HCT116 (cell line): ENCODE measurements at regions not wholly inside any gene's neighbourhood (a gene's known extent, or its start where the extent isn't known, plus 50 kb on each side); places are given as distances from the start of the nearest gene placed in this dataset.

Experiments used
- ATAC-seq: fragments of 200-7000 bp; cut with Tn5 transposase; 2 replicates; pipeline ENCODE4 v1.9.1; 2020; ENCODE audit warnings: mild to moderate bottlenecking, moderate library complexity
- BruUV-seq: library from RNA; stranded (reverse); fragments of 400-500 nt; replicated peaks from 2 replicates; lab custom pipeline; 2021; lab: Mats Ljungman, UMichigan
- CTCF ChIA-PET: fragments of 300-600 bp; sonication (Branson Sonifier 250); formaldehyde crosslinking; loops from one replicate; lab custom pipeline; 2021; ENCODE audit warnings: antibody characterized with exemption; lab: Charles Lee
- POLR2A ChIA-PET: fragments of 300-600, 350-600 bp; sonication (Branson Sonifier 250); formaldehyde crosslinking; loops from one replicate; lab custom pipeline; 2021; ENCODE audit warnings: antibody characterized with exemption; lab: Charles Lee
- RAD21 ChIA-PET, 2 experiments: fragments of 300-600 bp; sonication (Branson Sonifier 250); formaldehyde crosslinking; loops; one replicate each; lab custom pipeline; 2023; ENCODE audit warnings: low total read pairs in 2 of 2; ENCODE audit not compliant: uncharacterized antibody in 2 of 2, unreplicated experiment in 2 of 2, low non-redundant PET in 1 of 2; lab: Charles Lee
- DNase-seq: peaks from one replicate; pipeline ENCODE4 v3.0.0-alpha.2; 2010; ENCODE audit warnings: low read depth, low spot score
- H2AFZ ChIP-seq: fragments of 200-600 bp; shearing (Covaris generic), sonication (generic); 2 replicates; pipeline ENCODE4 v1.6.1; 2017; ENCODE audit warnings: low read depth, mixed run types, mixed read lengths, antibody characterized with exemption, low read length; ENCODE audit not compliant: poor library complexity, severe bottlenecking
- H3K27ac ChIP-seq: 2 replicates; pipeline ENCODE4 v1.5.1; 2012; ENCODE audit warnings: low read depth, low read length
- H3K27me3 ChIP-seq: fragments of 200-600 bp; sonication (generic); 2 replicates; pipeline ENCODE4 v1.6.1; 2016; ENCODE audit warnings: mixed run types, low read length, mixed read lengths; ENCODE audit not compliant: insufficient read depth
- H3K36me3 ChIP-seq, 2 experiments: fragments of 200-500 bp in 1 of 2; fragments of 200-600 bp in 1 of 2; sonication (Bioruptor generic) in 1 of 2; sonication (generic) in 1 of 2; 2 replicates each; pipeline versions ENCODE4 v1.5.1 to v1.6.1; 2014 to 2016; ENCODE audit warnings: low read length in 2 of 2, inconsistent platforms in 1 of 2, mixed read lengths in 1 of 2, mixed run types in 1 of 2; ENCODE audit not compliant: insufficient read depth in 2 of 2, control insufficient read depth in 1 of 2
- H3K4me1 ChIP-seq, 2 experiments: fragments of 200-600 bp in 1 of 2; sonication (generic) in 1 of 2; 2 replicates each; pipeline versions ENCODE4 v1.5.1 to v1.6.1; 2012 to 2017; ENCODE audit warnings: low read length in 2 of 2, inconsistent platforms in 1 of 2, mild to moderate bottlenecking in 1 of 2, mixed read lengths in 1 of 2, mixed run types in 1 of 2, moderate library complexity in 1 of 2; ENCODE audit not compliant: insufficient read depth in 2 of 2, control insufficient read depth in 1 of 2
- H3K4me2 ChIP-seq: fragments of 200-600 bp; sonication (generic); 2 replicates; pipeline ENCODE4 v1.6.1; 2017; ENCODE audit warnings: mixed run types, low read length, mixed read lengths
- H3K4me3 ChIP-seq, 2 experiments: fragments of 200-600 bp in 1 of 2; sonication (generic) in 1 of 2; replicated peaks in 1 of 2; 2 replicates each; pipeline ENCODE4 v1.5.1; 2011 to 2016; ENCODE audit warnings: low read length in 2 of 2, control low read depth in 1 of 2, low read depth in 1 of 2, mild to moderate bottlenecking in 1 of 2, mixed read lengths in 1 of 2, mixed run types in 1 of 2
- H3K79me2 ChIP-seq: fragments of 200-600 bp; sonication (generic); 2 replicates; pipeline ENCODE4 v1.6.1; 2017; ENCODE audit warnings: mild to moderate bottlenecking, mixed run types, low read length, moderate library complexity, mixed read lengths; ENCODE audit not compliant: insufficient read depth
- H3K9ac ChIP-seq: fragments of 200-600 bp; sonication (generic); 2 replicates; pipeline ENCODE4 v1.6.1; 2016; ENCODE audit warnings: low read length, mixed read lengths
- H3K9me2 ChIP-seq: fragments of 200-600 bp; sonication (generic), shearing (Covaris generic); 2 replicates; pipeline ENCODE4 v1.6.1; 2017; ENCODE audit warnings: mixed run types, mild to moderate bottlenecking, moderate library complexity; ENCODE audit not compliant: insufficient read depth
- H3K9me3 ChIP-seq, 2 experiments: fragments of 200-500 bp in 1 of 2; fragments of 200-600 bp in 1 of 2; sonication (Bioruptor generic) in 1 of 2; sonication (generic) in 1 of 2; 2 replicates each; pipeline ENCODE4 v1.6.1; 2014 to 2017; ENCODE audit warnings: low read length in 2 of 2, mixed read lengths in 2 of 2, inconsistent platforms in 1 of 2, low read depth in 1 of 2, mild to moderate bottlenecking in 1 of 2, mixed run types in 1 of 2, moderate library complexity in 1 of 2; ENCODE audit not compliant: control insufficient read depth in 1 of 2, insufficient read depth in 1 of 2
- H4K20me1 ChIP-seq: fragments of 200-600 bp; sonication (generic), shearing (Covaris generic); 2 replicates; pipeline ENCODE4 v1.6.1; 2017; ENCODE audit warnings: mixed run types, mild to moderate bottlenecking, moderate library complexity; ENCODE audit not compliant: insufficient read depth
- RAD21 ChIP-seq: IDR thresholded peaks from 2 replicates; pipeline ENCODE4 v1.6.1; 2012; ENCODE audit warnings: low read depth, mild to moderate bottlenecking
- ZBTB33 ChIP-seq: IDR thresholded peaks from 2 replicates; pipeline ENCODE4 v1.6.1; 2011; ENCODE audit warnings: mild to moderate bottlenecking, low read length, moderate library complexity; ENCODE audit not compliant: insufficient replicate concordance; ENCODE audit errors: extremely low read depth
- intact Hi-C: fragments of 100-400 bp; cut with micrococcal nuclease; formaldehyde crosslinking; loops from 2 replicates; pipeline ENCODE4 v1.10.0; 2022
- TF ChIP-seq, protein P1 (sequence below), 3 experiments: fragments of 200-600 bp in 1 of 3; sonication (generic) in 1 of 3; IDR thresholded peaks in 2 of 3; conservative IDR thresholded peaks in 1 of 3; 2 replicates each; pipeline ENCODE4 v1.5.1; 2012 to 2017; ENCODE audit warnings: low read depth in 2 of 3, low read length in 2 of 3, antibody characterized with exemption in 1 of 3, borderline replicate concordance in 1 of 3, control low read depth in 1 of 3, mild to moderate bottlenecking in 1 of 3, mixed read lengths in 1 of 3, mixed run types in 1 of 3, moderate library complexity in 1 of 3; ENCODE audit not compliant: insufficient read depth in 1 of 3
- TF ChIP-seq, protein P2 (sequence below): IDR thresholded peaks from 2 replicates; pipeline ENCODE4 v1.6.1; 2012

DNA sequence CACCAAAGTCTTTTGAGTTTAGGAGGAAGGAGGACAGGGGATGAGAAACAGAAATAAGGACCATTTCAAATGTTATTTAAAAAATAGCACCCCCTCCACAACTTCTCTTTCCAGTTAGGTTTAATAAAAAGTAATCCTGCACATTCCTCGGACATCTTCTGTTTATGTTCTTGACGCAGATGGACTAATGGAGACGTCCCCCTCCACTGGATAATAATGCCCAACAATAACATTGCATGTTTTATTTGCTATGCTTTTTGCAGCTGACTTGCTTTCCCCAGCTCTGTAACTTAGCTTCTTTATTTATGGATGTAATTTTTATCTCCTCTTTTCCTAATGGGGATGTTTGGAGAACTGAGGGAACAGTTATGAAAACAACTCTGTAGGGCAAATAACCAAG, 89.5 kb downstream of the MAT2B start:
- H3K9ac ChIP-seq = no peak overlapping the region
- CTCF ChIA-PET = no interaction called here
- no peaks in the 10 kb centered on the region for H3K9me2 ChIP-seq
- RAD21 ChIA-PET = interaction anchor here in 1 of 2 experiments (0.6 kb wide), 1 partner anchor 74 kb away, joined by 3 read pairs; no protein-coding TSS in a partner anchor
- H3K79me2 ChIP-seq = no peaks in the 10 kb centered on the region
- no peaks in the 10 kb centered on the region for H3K36me3 ChIP-seq
- H3K4me3 ChIP-seq = no peak overlapping the region
- TF ChIP-seq, protein P1, sequence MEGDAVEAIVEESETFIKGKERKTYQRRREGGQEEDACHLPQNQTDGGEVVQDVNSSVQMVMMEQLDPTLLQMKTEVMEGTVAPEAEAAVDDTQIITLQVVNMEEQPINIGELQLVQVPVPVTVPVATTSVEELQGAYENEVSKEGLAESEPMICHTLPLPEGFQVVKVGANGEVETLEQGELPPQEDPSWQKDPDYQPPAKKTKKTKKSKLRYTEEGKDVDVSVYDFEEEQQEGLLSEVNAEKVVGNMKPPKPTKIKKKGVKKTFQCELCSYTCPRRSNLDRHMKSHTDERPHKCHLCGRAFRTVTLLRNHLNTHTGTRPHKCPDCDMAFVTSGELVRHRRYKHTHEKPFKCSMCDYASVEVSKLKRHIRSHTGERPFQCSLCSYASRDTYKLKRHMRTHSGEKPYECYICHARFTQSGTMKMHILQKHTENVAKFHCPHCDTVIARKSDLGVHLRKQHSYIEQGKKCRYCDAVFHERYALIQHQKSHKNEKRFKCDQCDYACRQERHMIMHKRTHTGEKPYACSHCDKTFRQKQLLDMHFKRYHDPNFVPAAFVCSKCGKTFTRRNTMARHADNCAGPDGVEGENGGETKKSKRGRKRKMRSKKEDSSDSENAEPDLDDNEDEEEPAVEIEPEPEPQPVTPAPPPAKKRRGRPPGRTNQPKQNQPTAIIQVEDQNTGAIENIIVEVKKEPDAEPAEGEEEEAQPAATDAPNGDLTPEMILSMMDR (IDR thresholded peaks at IDR 0.05 in 2 of 3, conservative IDR thresholded peaks at IDR 0.05 in 1 of 3; ENCODE audit: borderline replicate concordance in 1 of 3, insufficient read depth in 1 of 3, low read depth in 2 of 3, low read length in 2 of 3) = no peak
- TF ChIP-seq, protein P2, sequence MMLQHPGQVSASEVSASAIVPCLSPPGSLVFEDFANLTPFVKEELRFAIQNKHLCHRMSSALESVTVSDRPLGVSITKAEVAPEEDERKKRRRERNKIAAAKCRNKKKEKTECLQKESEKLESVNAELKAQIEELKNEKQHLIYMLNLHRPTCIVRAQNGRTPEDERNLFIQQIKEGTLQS = no peak
- no peaks in the 10 kb centered on the region for H4K20me1 ChIP-seq
- no peak overlapping the region for H3K27ac ChIP-seq
- BruUV-seq = no TSS peak
- POLR2A ChIA-PET = no interaction called here
- peaks cover 19% of the 10 kb centered on the region for H3K27me3 ChIP-seq
- intact Hi-C loops = no loop called here
- H3K9me3 ChIP-seq = no peaks in the 10 kb centered on the region
- H3K4me2 ChIP-seq = no peak overlapping the region
- H2AFZ ChIP-seq = no peak overlapping the region
- ATAC-seq (no peak), DNase-seq (no peak)
- H3K4me1 ChIP-seq = no peaks in the 10 kb centered on the region

GRCh38 chr5:163595932-163596607, 90.7 kb downstream of the MAT2B start:
- no TSS peak for BruUV-seq
- Histone ChIP-seq H3K9me2 (no peaks in the 10 kb centered on the region), H3K27me3 (peaks cover 19% of the 10 kb centered on the region), H3K36me3 (no peaks in the 10 kb centered on the region), H3K27ac (no peak overlapping the region), H3K9ac (no peak overlapping the region), H3K79me2 (no peaks in the 10 kb centered on the region), H3K4me3 (no peak overlapping the region), H2AFZ (no peak overlapping the region), H4K20me1 (no peaks in the 10 kb centered on the region), H3K9me3 (no peaks in the 10 kb centered on the region), H3K4me2 (no peak overlapping the region), H3K4me1 (no peaks in the 10 kb centered on the region)
- ChIA-PET RAD21 (no interaction called here), POLR2A (no interaction called here), CTCF (no interaction called here)
- TF ChIP-seq ZBTB33 (no peak), RAD21 (no peak)
- ATAC-seq (no peak), DNase-seq (no peak)
- intact Hi-C loops = no loop called here
